ENCODE measurements at regions not wholly inside any gene's neighbourhood (a gene's known extent, or its start where the extent isn't known, plus 50 kb on each side); places are given as distances from the start of the nearest gene placed in this dataset.

DNA sequence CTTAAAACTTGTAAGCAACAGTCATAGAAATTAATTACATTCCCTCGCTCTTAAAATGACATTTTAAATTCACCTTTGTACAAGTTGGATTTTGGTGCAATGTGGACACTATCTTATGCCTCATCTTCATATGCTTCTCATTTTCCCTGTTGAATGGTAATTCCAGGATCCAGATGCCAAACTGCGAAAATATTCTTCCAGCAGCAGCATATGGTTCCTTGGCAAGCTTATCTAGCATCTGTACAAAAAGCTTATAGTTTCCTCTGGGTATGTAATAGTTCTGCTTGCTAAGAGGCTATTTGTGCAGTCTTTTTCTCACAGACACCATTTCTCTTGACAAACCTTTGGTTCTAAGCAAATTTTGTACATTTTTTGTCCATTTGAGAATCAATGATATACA is 2079.7 kb upstream of the AGA start:
- WGBS, 2 donors: 85 to 86% methylated on average over 2 of the region's 2 CpGs
- DNase-seq: no peak
- TF ChIP-seq, protein P1, sequence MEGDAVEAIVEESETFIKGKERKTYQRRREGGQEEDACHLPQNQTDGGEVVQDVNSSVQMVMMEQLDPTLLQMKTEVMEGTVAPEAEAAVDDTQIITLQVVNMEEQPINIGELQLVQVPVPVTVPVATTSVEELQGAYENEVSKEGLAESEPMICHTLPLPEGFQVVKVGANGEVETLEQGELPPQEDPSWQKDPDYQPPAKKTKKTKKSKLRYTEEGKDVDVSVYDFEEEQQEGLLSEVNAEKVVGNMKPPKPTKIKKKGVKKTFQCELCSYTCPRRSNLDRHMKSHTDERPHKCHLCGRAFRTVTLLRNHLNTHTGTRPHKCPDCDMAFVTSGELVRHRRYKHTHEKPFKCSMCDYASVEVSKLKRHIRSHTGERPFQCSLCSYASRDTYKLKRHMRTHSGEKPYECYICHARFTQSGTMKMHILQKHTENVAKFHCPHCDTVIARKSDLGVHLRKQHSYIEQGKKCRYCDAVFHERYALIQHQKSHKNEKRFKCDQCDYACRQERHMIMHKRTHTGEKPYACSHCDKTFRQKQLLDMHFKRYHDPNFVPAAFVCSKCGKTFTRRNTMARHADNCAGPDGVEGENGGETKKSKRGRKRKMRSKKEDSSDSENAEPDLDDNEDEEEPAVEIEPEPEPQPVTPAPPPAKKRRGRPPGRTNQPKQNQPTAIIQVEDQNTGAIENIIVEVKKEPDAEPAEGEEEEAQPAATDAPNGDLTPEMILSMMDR (IDR thresholded peaks at IDR 0.05): no peak
- no peak for TF ChIP-seq POLR2A (IDR thresholded peaks at IDR 0.05)

DNA sequence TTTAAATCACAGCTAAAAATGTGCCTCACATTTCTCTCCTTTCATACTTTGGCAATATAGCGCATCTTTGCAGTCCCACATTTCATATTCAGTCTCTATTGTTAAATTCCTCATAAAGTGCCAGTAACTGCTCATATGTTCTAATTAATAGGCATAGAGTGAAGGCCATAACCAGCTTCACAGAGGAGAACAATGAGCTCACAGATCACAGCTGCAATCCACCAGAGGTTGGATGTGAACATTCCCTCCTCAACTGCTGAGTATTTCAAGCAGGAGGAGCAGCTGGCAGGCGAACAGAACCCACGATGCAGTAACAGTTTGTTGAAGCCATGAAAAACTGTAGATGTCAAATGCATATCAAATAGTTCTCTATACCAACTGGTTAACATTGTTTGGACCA is 2088.7 kb upstream of the AGA start:
- intact Hi-C loops (cut with DNase I): no loop called here
- no peak for TF ChIP-seq POLR2A (IDR thresholded peaks at IDR 0.05)
- TF ChIP-seq, protein P1 (IDR thresholded peaks at IDR 0.05): no peak
- no peak overlapping the region for H3K4me3 ChIP-seq (replicated peaks in 1 of 3)
- H3K4me1 ChIP-seq: no peaks in the 10 kb centered on the region
- H3K27ac ChIP-seq: no peak overlapping the region
- no peaks in the 10 kb centered on the region for H3K9me3 ChIP-seq
- WGBS, 2 donors: 70 to 73% methylated on average over 3 of the region's 3 CpGs
- no peaks in the 10 kb centered on the region for H3K27me3 ChIP-seq
- H3K36me3 ChIP-seq: no peaks in the 10 kb centered on the region
- no peak for DNase-seq

More for the DNA sequence above, 2079.7 kb upstream of the AGA start:
- H3K27me3 ChIP-seq: no peaks in the 10 kb centered on the region
- H3K36me3 ChIP-seq: no peaks in the 10 kb centered on the region
- intact Hi-C loops (cut with DNase I): no loop called here
- no peak overlapping the region for H3K27ac ChIP-seq
- H3K4me3 ChIP-seq (replicated peaks in 1 of 3): no peak overlapping the region
- H3K9me3 ChIP-seq: no peaks in the 10 kb centered on the region
- no peaks in the 10 kb centered on the region for H3K4me1 ChIP-seq

DNA sequence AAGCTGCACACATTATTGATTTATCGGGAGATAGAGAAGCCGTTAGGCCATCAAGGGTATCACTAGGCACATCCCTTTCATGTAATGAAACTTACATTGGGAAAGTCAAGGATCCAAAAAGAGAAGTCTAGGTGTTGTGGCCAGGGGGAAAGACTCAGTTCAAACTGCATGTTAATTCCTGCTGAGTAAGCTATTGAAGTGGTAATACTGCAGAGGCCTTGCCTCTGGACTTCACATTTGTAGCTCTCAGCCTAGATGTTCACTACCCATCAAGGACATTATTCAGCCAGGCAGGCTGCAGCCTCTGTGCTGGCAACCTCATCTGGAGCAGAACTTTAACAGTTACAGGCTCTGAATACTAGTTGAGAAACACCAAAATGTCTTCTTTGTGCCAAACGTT is 2094.5 kb upstream of the AGA start:
- TF ChIP-seq, protein P1 (IDR thresholded peaks at IDR 0.05): no peak
- no peak for TF ChIP-seq POLR2A (IDR thresholded peaks at IDR 0.05)
- 72 to 74% methylated on average over 3 of the region's 3 CpGs for WGBS, 2 donors
- Histone ChIP-seq H3K4me1 (no peaks in the 10 kb centered on the region), H3K36me3 (no peaks in the 10 kb centered on the region), H3K27ac (no peak overlapping the region), H3K27me3 (no peaks in the 10 kb centered on the region), H3K4me3 (replicated peaks in 1 of 3) (no peak overlapping the region), H3K9me3 (no peaks in the 10 kb centered on the region)
- no peak for DNase-seq
- intact Hi-C loops (cut with DNase I): no loop called here

DNA sequence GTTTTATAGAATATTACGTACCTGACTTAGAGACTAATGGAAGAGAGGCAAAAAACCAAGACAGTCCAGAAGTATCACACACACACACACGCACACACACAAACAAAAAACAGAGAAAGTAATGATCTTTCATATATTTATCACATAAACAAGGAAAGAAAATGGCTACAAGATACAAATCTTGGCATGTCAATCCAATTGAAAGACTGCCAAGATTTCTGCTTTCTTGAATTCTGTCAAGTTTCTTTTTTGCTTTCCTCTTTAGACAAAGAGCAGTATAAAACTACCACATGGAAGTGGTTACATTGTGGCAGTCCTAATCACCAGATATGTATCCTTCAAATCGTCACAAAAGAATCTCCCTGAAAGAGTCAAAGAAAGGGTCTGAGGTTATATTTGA is 2097.4 kb upstream of the AGA start:
- Histone ChIP-seq H3K9me3 (no peaks in the 10 kb centered on the region), H3K27me3 (no peaks in the 10 kb centered on the region), H3K4me3 (replicated peaks in 1 of 3) (no peak overlapping the region), H3K27ac (no peak overlapping the region), H3K36me3 (no peaks in the 10 kb centered on the region), H3K4me1 (no peaks in the 10 kb centered on the region)
- intact Hi-C loops (cut with DNase I): no loop called here
- 81 to 85% methylated on average over 3 of the region's 3 CpGs for WGBS, 2 donors
- TF ChIP-seq, protein P1 (IDR thresholded peaks at IDR 0.05): no peak
- TF ChIP-seq POLR2A (IDR thresholded peaks at IDR 0.05): no peak
- DNase-seq: no peak

DNA sequence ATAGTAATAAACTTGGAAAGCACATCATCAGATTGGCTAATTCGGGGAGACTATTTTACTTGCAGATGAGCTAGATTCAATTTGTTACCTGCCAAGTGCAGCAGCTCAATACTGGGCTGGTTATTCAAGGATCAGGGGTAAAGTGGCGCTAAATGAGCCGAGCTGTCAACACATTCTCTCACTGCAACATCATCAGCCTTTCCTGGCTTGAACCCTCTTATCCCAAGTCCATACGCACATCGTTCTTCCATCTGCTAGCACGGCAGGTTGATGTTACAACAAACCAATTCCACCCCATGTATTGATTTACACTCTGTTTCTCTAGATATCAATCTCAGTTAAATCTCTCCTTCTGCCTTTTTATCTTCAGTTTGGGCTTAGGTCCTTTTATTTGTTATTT is 2101.5 kb upstream of the AGA start:
- TF ChIP-seq POLR2A (IDR thresholded peaks at IDR 0.05): no peak
- TF ChIP-seq, protein P1 (IDR thresholded peaks at IDR 0.05): no peak
- Histone ChIP-seq H3K4me3 (replicated peaks in 1 of 3) (no peak overlapping the region), H3K9me3 (no peaks in the 10 kb centered on the region), H3K27me3 (no peaks in the 10 kb centered on the region), H3K36me3 (no peaks in the 10 kb centered on the region), H3K4me1 (no peaks in the 10 kb centered on the region), H3K27ac (no peak overlapping the region)
- intact Hi-C loops (cut with DNase I): no loop called here
- DNase-seq: no peak
- 73 to 85% methylated on average over 6 of the region's 6 CpGs for WGBS, 2 donors
